Stimulated activated naive CD8-positive, alpha-beta T cell treated with anti-CD3 and anti-CD28 coated beads, Interleukin-15, amount 100 ng/mL, for 72 hours (primary cell): ENCODE measurements at regions not wholly inside any gene's neighbourhood (a gene's known extent, or its start where the extent isn't known, plus 50 kb on each side); places are given as distances from the start of the nearest gene placed in this dataset.

Experiments
- ATAC-seq: fragments of 150-1000 bp; cut with Tn5 transposase; 2 replicates; pipeline ENCODE4 v1.10.0; 2021; ENCODE audit warnings: mild to moderate bottlenecking, moderate library complexity
- DNase-seq, 2 donors: peaks; one replicate each; pipeline ENCODE4 v3.0.0; 2021 to 2022
- H3K27ac Mint-ChIP-seq, 2 donors: one replicate each; pipeline ENCODE4 v1.8.0; 2022; ENCODE audit warnings: mild to moderate bottlenecking in 2 of 2, mixed read lengths in 2 of 2, moderate library complexity in 2 of 2
- H3K27me3 Mint-ChIP-seq: one replicate; pipeline ENCODE4 v1.8.0; 2022; ENCODE audit warnings: mixed read lengths
- H3K4me1 Mint-ChIP-seq: one replicate; pipeline ENCODE4 v1.8.0; 2022; ENCODE audit warnings: mild to moderate bottlenecking, mixed read lengths
- H3K4me3 Mint-ChIP-seq, 2 donors: one replicate each; pipeline ENCODE4 v1.8.0; 2022; ENCODE audit warnings: mild to moderate bottlenecking in 2 of 2, mixed read lengths in 2 of 2, moderate library complexity in 1 of 2
- H3K9me3 Mint-ChIP-seq, 2 donors: one replicate each; pipeline ENCODE4 v1.8.0; 2022; ENCODE audit warnings: mixed read lengths in 2 of 2

GRCh38 chr13:37225414-37226070, 120.1 kb upstream of the CSNK1A1L start:
- DNase-seq (no peak), ATAC-seq (no peak)
- Mint-ChIP-seq H3K27me3 (no peaks in the 10 kb centered on the region), H3K4me3 (no peak overlapping the region), H3K4me1 (no peaks in the 10 kb centered on the region), H3K27ac (no peak overlapping the region), H3K9me3 (peaks cover 13 to 18% of the 10 kb centered on the region in 2 donors)

- H3K4me3 Mint-ChIP-seq, result no peak overlapping the region
- H3K4me1 Mint-ChIP-seq, result no peaks in the 10 kb centered on the region
- no peak for ATAC-seq
- H3K27me3 Mint-ChIP-seq, result no peaks in the 10 kb centered on the region
- DNase-seq, result no peak
- no peak overlapping the region for H3K27ac Mint-ChIP-seq
- H3K9me3 Mint-ChIP-seq, result peaks cover 0 to 3% of the 10 kb centered on the region in 2 donors
Observed at GRCh38 chr13:37216331-37216730, 110.9 kb upstream of the CSNK1A1L start.

- H3K4me1 Mint-ChIP-seq, result no peaks in the 10 kb centered on the region
- peaks cover 0 to 3% of the 10 kb centered on the region in 2 donors for H3K9me3 Mint-ChIP-seq
- no peak for DNase-seq
Observed at GRCh38 chr13:37212826-37213225, 107.4 kb upstream of the CSNK1A1L start.

GRCh38 chr13:37211487-37211886, 106.0 kb upstream of the CSNK1A1L start:
- no peak for ATAC-seq
- no peak for DNase-seq
- H3K4me1 Mint-ChIP-seq, result no peaks in the 10 kb centered on the region
- no peaks in the 10 kb centered on the region for H3K27me3 Mint-ChIP-seq
- H3K4me3 Mint-ChIP-seq, result no peak overlapping the region
- H3K27ac Mint-ChIP-seq, result no peak overlapping the region
- no peaks in the 10 kb centered on the region for H3K9me3 Mint-ChIP-seq

More at GRCh38 chr13:37212826-37213225, 107.4 kb upstream of the CSNK1A1L start:
- H3K4me3 Mint-ChIP-seq, result no peak overlapping the region
- no peaks in the 10 kb centered on the region for H3K27me3 Mint-ChIP-seq
- no peak for ATAC-seq
- no peak overlapping the region for H3K27ac Mint-ChIP-seq

GRCh38 chr13:37209621-37210580, 104.4 kb upstream of the CSNK1A1L start:
- DNase-seq, result no peak
- Mint-ChIP-seq H3K4me1 (no peaks in the 10 kb centered on the region), H3K27ac (no peak overlapping the region), H3K27me3 (no peaks in the 10 kb centered on the region), H3K9me3 (no peaks in the 10 kb centered on the region), H3K4me3 (no peak overlapping the region)
- no peak for ATAC-seq

- Mint-ChIP-seq H3K4me1 (no peaks in the 10 kb centered on the region), H3K4me3 (no peak overlapping the region), H3K27me3 (no peaks in the 10 kb centered on the region), H3K27ac (no peak overlapping the region), H3K9me3 (no peaks in the 10 kb centered on the region)
- DNase-seq, result no peak
- no peak for ATAC-seq
Observed at GRCh38 chr13:37207691-37208451, 102.4 kb upstream of the CSNK1A1L start.

- Mint-ChIP-seq H3K4me3 (no peak overlapping the region), H3K27ac (no peak overlapping the region), H3K27me3 (no peaks in the 10 kb centered on the region), H3K9me3 (no peaks in the 10 kb centered on the region), H3K4me1 (no peaks in the 10 kb centered on the region)
- DNase-seq, result no peak
- ATAC-seq, result no peak
Observed at GRCh38 chr13:37202264-37202663, 96.8 kb upstream of the CSNK1A1L start.

GRCh38 chr13:37201081-37201480, 95.6 kb upstream of the CSNK1A1L start:
- DNase-seq (no peak), ATAC-seq (no peak)
- H3K4me1 Mint-ChIP-seq, result no peaks in the 10 kb centered on the region
- no peak overlapping the region for H3K27ac Mint-ChIP-seq
- no peaks in the 10 kb centered on the region for H3K9me3 Mint-ChIP-seq
- H3K4me3 Mint-ChIP-seq, result no peak overlapping the region
- H3K27me3 Mint-ChIP-seq, result no peaks in the 10 kb centered on the region

- ATAC-seq, result no peak
- Mint-ChIP-seq H3K4me1 (no peaks in the 10 kb centered on the region), H3K27me3 (no peaks in the 10 kb centered on the region), H3K27ac (peak overlapping the region in 1 of 2 donors; percentile 34), H3K9me3 (no peaks in the 10 kb centered on the region), H3K4me3 (no peak overlapping the region)
- DNase-seq, result no peak
Observed at GRCh38 chr13:37198629-37199028, 93.2 kb upstream of the CSNK1A1L start.

GRCh38 chr13:37195621-37196020, 90.2 kb upstream of the CSNK1A1L start:
- Mint-ChIP-seq H3K4me1 (no peaks in the 10 kb centered on the region), H3K4me3 (no peak overlapping the region), H3K9me3 (no peaks in the 10 kb centered on the region), H3K27ac (no peak overlapping the region), H3K27me3 (no peaks in the 10 kb centered on the region)
- DNase-seq (no peak), ATAC-seq (no peak)

GRCh38 chr13:37194428-37194861, 89.0 kb upstream of the CSNK1A1L start:
- Mint-ChIP-seq H3K27ac (no peak overlapping the region), H3K27me3 (no peaks in the 10 kb centered on the region), H3K4me3 (no peak overlapping the region), H3K4me1 (no peaks in the 10 kb centered on the region), H3K9me3 (peaks cover 6 to 7% of the 10 kb centered on the region in 2 donors)
- DNase-seq, result no peak
- no peak for ATAC-seq

GRCh38 chr13:37192956-37193355, 87.5 kb upstream of the CSNK1A1L start:
- DNase-seq (no peak), ATAC-seq (no peak)
- peaks cover 7 to 9% of the 10 kb centered on the region in 2 donors for H3K9me3 Mint-ChIP-seq
- H3K27me3 Mint-ChIP-seq, result no peaks in the 10 kb centered on the region
- H3K4me1 Mint-ChIP-seq, result no peaks in the 10 kb centered on the region
- no peak overlapping the region for H3K27ac Mint-ChIP-seq
- H3K4me3 Mint-ChIP-seq, result no peak overlapping the region

GRCh38 chr13:37187621-37188020, 82.2 kb upstream of the CSNK1A1L start:
- H3K4me3 Mint-ChIP-seq, result no peak overlapping the region
- no peaks in the 10 kb centered on the region for H3K4me1 Mint-ChIP-seq
- DNase-seq (no peak), ATAC-seq (no peak)
- H3K27me3 Mint-ChIP-seq, result no peaks in the 10 kb centered on the region
- H3K27ac Mint-ChIP-seq, result no peak overlapping the region
- H3K9me3 Mint-ChIP-seq, result peaks cover 7 to 21% of the 10 kb centered on the region in 2 donors

GRCh38 chr13:37187105-37187504, 81.6 kb upstream of the CSNK1A1L start:
- Mint-ChIP-seq H3K4me3 (no peak overlapping the region), H3K9me3 (peaks cover 7 to 21% of the 10 kb centered on the region in 2 donors), H3K27me3 (no peaks in the 10 kb centered on the region), H3K4me1 (no peaks in the 10 kb centered on the region), H3K27ac (no peak overlapping the region)
- ATAC-seq (no peak), DNase-seq (no peak)

GRCh38 chr13:37181620-37182019, 76.2 kb upstream of the CSNK1A1L start:
- peaks cover 0 to 10% of the 10 kb centered on the region in 2 donors for H3K9me3 Mint-ChIP-seq
- DNase-seq (no peak), ATAC-seq (no peak)
- H3K4me1 Mint-ChIP-seq, result no peaks in the 10 kb centered on the region
- H3K27ac Mint-ChIP-seq, result no peak overlapping the region
- H3K27me3 Mint-ChIP-seq, result no peaks in the 10 kb centered on the region
- no peak overlapping the region for H3K4me3 Mint-ChIP-seq
